Tibial nerve (tissue), 3 donors: ENCODE measurements at regions not wholly inside any gene's neighbourhood (a gene's known extent, or its start where the extent isn't known, plus 50 kb on each side); places are given as distances from the start of the nearest gene placed in this dataset.

Experiments
- POLR2A ChIP-seq, 2 donors: fragments of 450-650 bp; IDR thresholded peaks; one replicate each; pipeline ENCODE4 v1.6.1; 2017; ENCODE audit warnings: antibody characterized with exemption in 2 of 2, mild to moderate bottlenecking in 2 of 2, moderate library complexity in 2 of 2
- TF ChIP-seq, protein P1 (sequence below), 5 experiments: fragments of 200-600 bp in 3 of 5; fragments of 450-650 bp in 2 of 5; sonication (generic) in 3 of 5; IDR thresholded peaks; one replicate each; pipeline ENCODE4 v1.5.1; 2016 to 2019; ENCODE audit warnings: antibody characterized with exemption in 5 of 5, mild to moderate bottlenecking in 3 of 5, moderate library complexity in 2 of 5

DNA sequence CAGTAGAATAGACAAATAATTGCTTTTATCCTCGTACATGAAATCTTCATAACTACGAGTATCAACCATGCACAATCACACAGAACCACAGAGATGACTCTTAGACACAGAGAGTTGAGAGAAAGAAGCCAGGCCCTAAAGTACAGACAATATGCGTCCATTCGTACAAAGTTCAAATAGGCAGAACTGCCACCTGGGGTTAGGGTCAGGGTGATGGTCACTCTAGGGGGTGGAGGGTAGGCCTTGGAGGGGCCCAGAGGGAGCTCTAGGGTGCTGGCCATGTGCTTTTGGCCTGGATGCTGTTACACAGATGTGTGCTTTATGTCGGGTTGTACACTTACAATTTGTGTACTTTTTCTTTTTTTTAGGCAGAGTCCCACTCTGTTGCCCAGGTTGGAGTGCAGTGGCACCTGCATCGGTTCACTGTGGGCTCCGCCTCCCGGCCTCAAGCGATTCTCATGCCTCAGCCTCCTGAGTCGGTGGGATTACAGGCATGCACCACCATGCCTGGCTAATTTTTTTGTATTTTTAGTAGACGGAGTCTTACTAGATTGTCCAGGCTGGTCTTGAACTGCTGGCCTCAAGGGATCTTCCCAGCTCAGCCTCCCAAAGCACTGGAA lies 65.9 kb upstream of the KLF13 start:
- TF ChIP-seq, protein P1, sequence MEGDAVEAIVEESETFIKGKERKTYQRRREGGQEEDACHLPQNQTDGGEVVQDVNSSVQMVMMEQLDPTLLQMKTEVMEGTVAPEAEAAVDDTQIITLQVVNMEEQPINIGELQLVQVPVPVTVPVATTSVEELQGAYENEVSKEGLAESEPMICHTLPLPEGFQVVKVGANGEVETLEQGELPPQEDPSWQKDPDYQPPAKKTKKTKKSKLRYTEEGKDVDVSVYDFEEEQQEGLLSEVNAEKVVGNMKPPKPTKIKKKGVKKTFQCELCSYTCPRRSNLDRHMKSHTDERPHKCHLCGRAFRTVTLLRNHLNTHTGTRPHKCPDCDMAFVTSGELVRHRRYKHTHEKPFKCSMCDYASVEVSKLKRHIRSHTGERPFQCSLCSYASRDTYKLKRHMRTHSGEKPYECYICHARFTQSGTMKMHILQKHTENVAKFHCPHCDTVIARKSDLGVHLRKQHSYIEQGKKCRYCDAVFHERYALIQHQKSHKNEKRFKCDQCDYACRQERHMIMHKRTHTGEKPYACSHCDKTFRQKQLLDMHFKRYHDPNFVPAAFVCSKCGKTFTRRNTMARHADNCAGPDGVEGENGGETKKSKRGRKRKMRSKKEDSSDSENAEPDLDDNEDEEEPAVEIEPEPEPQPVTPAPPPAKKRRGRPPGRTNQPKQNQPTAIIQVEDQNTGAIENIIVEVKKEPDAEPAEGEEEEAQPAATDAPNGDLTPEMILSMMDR (IDR thresholded peaks at IDR 0.05): no peak
- no peak for TF ChIP-seq POLR2A (IDR thresholded peaks at IDR 0.05)
